Kidney (tissue), 13 donors: ENCODE measurements at regions not wholly inside any gene's neighbourhood (a gene's known extent, or its start where the extent isn't known, plus 50 kb on each side); places are given as distances from the start of the nearest gene placed in this dataset.

Source experiments
- DNase-seq, 5 donors: peaks; one replicate each; pipeline ENCODE4 v3.0.0-alpha.2; 2013 to 2020
- FAIRE-seq: peaks from 2 replicates; lab custom pipeline; 2012; peaks lifted over from hg19 to GRCh38; lab: Jason Lieb, UNC
- H3K27ac ChIP-seq, 2 donors: one replicate each; pipeline ENCODE4 v1.7.0; 2013; ENCODE audit warnings: low read depth in 2 of 2, low read length in 2 of 2, inconsistent platforms in 1 of 2
- H3K27me3 ChIP-seq: one replicate; pipeline ENCODE4 v1.7.1; 2013; ENCODE audit warnings: low read length, inconsistent platforms; ENCODE audit not compliant: control insufficient read depth, insufficient read depth
- H3K36me3 ChIP-seq, 3 donors: one replicate each; pipeline versions ENCODE4 v1.7.0 to v1.7.1; 2013; ENCODE audit warnings: low read length in 3 of 3, control low read depth in 1 of 3, inconsistent platforms in 1 of 3; ENCODE audit not compliant: insufficient read depth in 3 of 3, control insufficient read depth in 2 of 3
- H3K4me1 ChIP-seq, 3 donors: one replicate each; pipeline versions ENCODE4 v1.7.0 to v1.7.1; 2013; ENCODE audit warnings: low read length in 3 of 3, inconsistent platforms in 1 of 3, low read depth in 1 of 3; ENCODE audit not compliant: control insufficient read depth in 2 of 3, insufficient read depth in 2 of 3
- H3K4me3 ChIP-seq, 3 donors: one replicate each; pipeline versions ENCODE4 v1.7.0 to v1.8.1; 2013; ENCODE audit warnings: low read length in 3 of 3, control low read depth in 1 of 3, inconsistent platforms in 1 of 3
- H3K9ac ChIP-seq, 3 donors: one replicate each; pipeline versions ENCODE4 v1.7.0 to v1.7.1; 2013; ENCODE audit warnings: low read length in 3 of 3, control low read depth in 1 of 3, inconsistent platforms in 1 of 3
- H3K9me3 ChIP-seq, 3 donors: one replicate each; pipeline versions ENCODE4 v1.7.0 to v1.7.1; 2013; ENCODE audit warnings: low read length in 3 of 3, control low read depth in 1 of 3, inconsistent platforms in 1 of 3; ENCODE audit not compliant: control insufficient read depth in 2 of 3, insufficient read depth in 1 of 3
- intact Hi-C: fragments of 100-400 bp; cut with DNase I; formaldehyde crosslinking; loops from one replicate; pipeline ENCODE4 v1.11.1; 2022
- TF ChIP-seq, protein P1 (sequence below): IDR thresholded peaks from 3 replicates; pipeline ENCODE4 v1.5.1; 2012; ENCODE audit warnings: mild to moderate bottlenecking, moderate library complexity, borderline replicate concordance; ENCODE audit not compliant: insufficient read depth; ENCODE audit errors: extremely low read depth
- donor health status: control.
- donor health status: control.
- donor health status: control.
- donor health status: control.
- donor health status: control.
- donor health status: DM: yes; HTN: yes; CAD: no.
- donor health status: Normal renal cell carcinoma (clear cell type).

GRCh38 chr4:125010796-125011503 is 298.4 kb upstream of the ANKRD50 start:
- TF ChIP-seq, protein P1, sequence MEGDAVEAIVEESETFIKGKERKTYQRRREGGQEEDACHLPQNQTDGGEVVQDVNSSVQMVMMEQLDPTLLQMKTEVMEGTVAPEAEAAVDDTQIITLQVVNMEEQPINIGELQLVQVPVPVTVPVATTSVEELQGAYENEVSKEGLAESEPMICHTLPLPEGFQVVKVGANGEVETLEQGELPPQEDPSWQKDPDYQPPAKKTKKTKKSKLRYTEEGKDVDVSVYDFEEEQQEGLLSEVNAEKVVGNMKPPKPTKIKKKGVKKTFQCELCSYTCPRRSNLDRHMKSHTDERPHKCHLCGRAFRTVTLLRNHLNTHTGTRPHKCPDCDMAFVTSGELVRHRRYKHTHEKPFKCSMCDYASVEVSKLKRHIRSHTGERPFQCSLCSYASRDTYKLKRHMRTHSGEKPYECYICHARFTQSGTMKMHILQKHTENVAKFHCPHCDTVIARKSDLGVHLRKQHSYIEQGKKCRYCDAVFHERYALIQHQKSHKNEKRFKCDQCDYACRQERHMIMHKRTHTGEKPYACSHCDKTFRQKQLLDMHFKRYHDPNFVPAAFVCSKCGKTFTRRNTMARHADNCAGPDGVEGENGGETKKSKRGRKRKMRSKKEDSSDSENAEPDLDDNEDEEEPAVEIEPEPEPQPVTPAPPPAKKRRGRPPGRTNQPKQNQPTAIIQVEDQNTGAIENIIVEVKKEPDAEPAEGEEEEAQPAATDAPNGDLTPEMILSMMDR = no peak
- no peak for DNase-seq
- no peaks in the 10 kb centered on the region for H3K4me1 ChIP-seq
- H3K9me3 ChIP-seq = peaks cover 0 to 6% (median 0%) of the 10 kb centered on the region in 3 donors
- H3K9ac ChIP-seq = no peak overlapping the region
- FAIRE-seq = no peak
- H3K27me3 ChIP-seq = no peaks in the 10 kb centered on the region
- no peak overlapping the region for H3K4me3 ChIP-seq
- H3K27ac ChIP-seq = no peak overlapping the region
- intact Hi-C loops = no loop called here
- H3K36me3 ChIP-seq = no peaks in the 10 kb centered on the region

GRCh38 chr4:125008676-125009075 is 296.1 kb upstream of the ANKRD50 start:
- Histone ChIP-seq H3K4me1 (no peaks in the 10 kb centered on the region), H3K27me3 (no peaks in the 10 kb centered on the region), H3K27ac (no peak overlapping the region), H3K9me3 (peaks cover 0 to 6% (median 0%) of the 10 kb centered on the region in 3 donors), H3K4me3 (no peak overlapping the region), H3K9ac (no peak overlapping the region), H3K36me3 (no peaks in the 10 kb centered on the region)
- no peak for DNase-seq
- FAIRE-seq = no peak
- TF ChIP-seq, protein P1 = no peak
- intact Hi-C loops = no loop called here

DNA sequence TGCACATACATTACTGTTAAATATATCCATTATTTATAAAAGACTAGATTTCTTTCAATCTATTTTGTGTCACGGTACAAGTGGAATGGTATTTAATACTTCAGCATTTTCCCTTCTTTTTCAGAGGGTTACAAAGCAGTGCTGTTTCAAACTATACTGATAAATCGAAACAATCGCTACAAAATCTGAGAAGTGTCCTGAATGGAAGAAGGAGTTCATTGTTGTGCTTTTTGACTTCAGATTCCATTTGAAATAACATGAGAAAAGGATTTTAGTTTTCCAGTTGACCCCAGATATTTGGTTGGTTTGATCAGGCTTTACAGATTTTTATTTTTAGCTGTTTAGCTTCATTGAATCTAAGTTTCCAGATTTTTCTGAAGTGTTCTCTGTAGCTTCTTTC is 292.1 kb upstream of the ANKRD50 start:
- Histone ChIP-seq H3K36me3 (no peaks in the 10 kb centered on the region), H3K4me1 (no peaks in the 10 kb centered on the region), H3K4me3 (no peak overlapping the region), H3K9ac (no peak overlapping the region), H3K27ac (no peak overlapping the region), H3K9me3 (peaks cover 0 to 6% (median 0%) of the 10 kb centered on the region in 3 donors), H3K27me3 (no peaks in the 10 kb centered on the region)
- no peak for DNase-seq
- intact Hi-C loops = no loop called here
- no peak for FAIRE-seq
- TF ChIP-seq, protein P1 = no peak

DNA sequence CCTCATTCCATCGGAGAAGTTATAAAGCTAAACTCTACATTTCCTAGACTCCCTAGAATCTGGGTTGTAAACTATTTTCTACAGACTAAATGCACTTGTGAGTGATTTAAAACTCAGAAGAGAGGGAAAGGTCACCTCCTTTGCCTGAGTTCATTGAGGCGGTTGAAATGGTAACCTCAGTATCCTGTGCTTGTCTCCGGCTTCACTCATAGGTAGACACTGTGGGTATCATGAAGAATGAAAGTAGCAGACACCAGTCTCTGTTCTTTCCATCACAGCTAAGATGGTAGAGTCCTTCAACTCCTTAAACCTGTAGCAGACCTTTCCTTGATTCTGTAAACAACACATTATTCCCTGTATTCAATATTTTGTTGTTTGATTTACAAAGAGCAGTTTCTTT is 291.3 kb upstream of the ANKRD50 start:
- Histone ChIP-seq H3K27me3 (no peaks in the 10 kb centered on the region), H3K9me3 (peaks cover 0 to 6% (median 0%) of the 10 kb centered on the region in 3 donors), H3K4me3 (no peak overlapping the region), H3K36me3 (no peaks in the 10 kb centered on the region), H3K4me1 (no peaks in the 10 kb centered on the region), H3K9ac (no peak overlapping the region), H3K27ac (no peak overlapping the region)
- DNase-seq = no peak
- intact Hi-C loops = no loop called here
- no peak for FAIRE-seq
- TF ChIP-seq, protein P1 = no peak
